OCI-LY7 (cell line): ENCODE measurements at regions not wholly inside any gene's neighbourhood (a gene's known extent, or its start where the extent isn't known, plus 50 kb on each side); places are given as distances from the start of the nearest gene placed in this dataset.

Source experiments
- BruUV-seq: library from RNA; stranded (reverse); fragments of 400-500 nt; replicated peaks from 2 replicates; lab custom pipeline; 2021; lab: Mats Ljungman, UMichigan
- CTCF ChIA-PET: fragments of 300-600 bp; sonication (Branson Sonifier 250); formaldehyde crosslinking; loops from one replicate; lab custom pipeline; 2022; ENCODE audit warnings: antibody characterized with exemption; ENCODE audit not compliant: unreplicated experiment; lab: Charles Lee
- POLR2A ChIA-PET: fragments of 300-600 bp; sonication (Branson Sonifier 250); formaldehyde crosslinking; loops from one replicate; lab custom pipeline; 2022; ENCODE audit warnings: antibody characterized with exemption; lab: Charles Lee
- DNase-seq: peaks from one replicate; pipeline ENCODE4 v3.0.0-alpha.2; 2015; ENCODE audit warnings: low spot score
- H2AFZ ChIP-seq: fragments of 200-600 bp; sonication (generic), shearing (Covaris generic); 2 replicates; pipeline ENCODE4 v1.6.1; 2014; ENCODE audit warnings: mild to moderate bottlenecking, antibody characterized with exemption, low read length, moderate library complexity
- H3K27ac ChIP-seq: fragments of 200-600 bp; sonication (generic); 2 replicates; pipeline ENCODE4 v1.5.1; 2014; ENCODE audit warnings: mixed run types, low read depth, mild to moderate bottlenecking, moderate library complexity, low read length, inconsistent platforms; ENCODE audit not compliant: poor library complexity, severe bottlenecking
- H3K36me3 ChIP-seq: fragments of 200-600 bp; sonication (generic); 2 replicates; pipeline ENCODE4 v1.6.1; 2014; ENCODE audit warnings: mild to moderate bottlenecking, antibody characterized with exemption, low read length, moderate library complexity, mixed read lengths; ENCODE audit not compliant: insufficient read depth
- H3K4me1 ChIP-seq: fragments of 200-600 bp; sonication (generic); 2 replicates; pipeline ENCODE4 v1.5.1; 2014; ENCODE audit warnings: mild to moderate bottlenecking, low read length; ENCODE audit not compliant: insufficient read depth, poor library complexity, severe bottlenecking
- H3K4me2 ChIP-seq: fragments of 200-600 bp; sonication (generic); 2 replicates; pipeline ENCODE4 v1.6.1; 2014; ENCODE audit warnings: mild to moderate bottlenecking, low read length
- H3K4me3 ChIP-seq: fragments of 200-600 bp; sonication (generic); 2 replicates; pipeline ENCODE4 v1.5.1; 2014; ENCODE audit warnings: mild to moderate bottlenecking, low read depth, low read length; ENCODE audit not compliant: poor library complexity, severe bottlenecking
- H3K79me2 ChIP-seq: fragments of 200-600 bp; sonication (generic); 2 replicates; pipeline ENCODE4 v1.6.1; 2016; ENCODE audit warnings: low read depth, mild to moderate bottlenecking, low read length, moderate library complexity, mixed read lengths; ENCODE audit not compliant: insufficient read depth
- H3K9me2 ChIP-seq: fragments of 200-600 bp; sonication (generic); 2 replicates; pipeline ENCODE4 v1.6.1; 2016; ENCODE audit warnings: mild to moderate bottlenecking, low read length, mixed read lengths; ENCODE audit not compliant: insufficient read depth
- H3K9me3 ChIP-seq: fragments of 200-600 bp; sonication (generic); 2 replicates; pipeline ENCODE4 v1.6.1; 2014; ENCODE audit warnings: mild to moderate bottlenecking, mixed run types, low read length, mixed read lengths
- H4K20me1 ChIP-seq: fragments of 200-600 bp; sonication (generic); 2 replicates; pipeline ENCODE4 v1.6.1; 2014; ENCODE audit warnings: mild to moderate bottlenecking, antibody characterized with exemption, low read length, moderate library complexity, mixed read lengths; ENCODE audit not compliant: insufficient read depth
- CTCF ChIP-seq: fragments of 200-600 bp; sonication (generic); conservative IDR thresholded peaks from 2 replicates; pipeline ENCODE4 v1.5.1; 2014; ENCODE audit warnings: mild to moderate bottlenecking, antibody characterized with exemption, low read length, moderate library complexity, mixed read lengths
- EZH2phosphoT487 ChIP-seq: fragments of 200-600 bp; sonication (generic); IDR thresholded peaks from 2 replicates; pipeline ENCODE4 v1.6.1; 2018; ENCODE audit warnings: low read depth, borderline replicate concordance, mild to moderate bottlenecking, mixed run types, antibody characterized with exemption, low read length, moderate library complexity, mixed read lengths
- intact Hi-C: fragments of 100-400 bp; cut with micrococcal nuclease; formaldehyde crosslinking; loops from one replicate; pipeline ENCODE4 v1.10.0; 2022; ENCODE audit not compliant: unreplicated experiment

DNA sequence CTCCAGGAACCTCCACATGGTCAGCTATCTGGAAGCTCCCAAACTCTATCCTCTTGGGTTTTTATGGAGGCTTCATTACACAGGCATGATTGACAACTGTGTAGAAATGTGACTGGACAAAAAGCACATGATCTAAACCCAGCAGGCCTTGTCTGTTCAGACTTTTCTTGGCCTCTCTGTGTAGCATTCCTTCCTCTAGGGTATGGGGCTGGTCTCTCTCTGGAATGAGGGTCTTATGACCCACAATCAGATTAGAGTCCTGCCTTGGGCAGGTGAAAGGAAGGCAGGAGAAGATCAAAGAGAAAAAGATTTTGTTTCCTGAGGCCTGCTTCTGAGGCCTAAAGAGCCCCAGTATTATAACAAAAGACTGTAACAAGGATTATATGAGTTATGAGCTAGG is 162.7 kb downstream of the SP3 start:
- Histone ChIP-seq H3K4me3 (no peak overlapping the region), H3K4me2 (no peak overlapping the region), H4K20me1 (no peaks in the 10 kb centered on the region), H3K4me1 (no peaks in the 10 kb centered on the region), H3K36me3 (no peaks in the 10 kb centered on the region), H3K79me2 (no peaks in the 10 kb centered on the region), H3K9me2 (no peaks in the 10 kb centered on the region), H3K9me3 (no peaks in the 10 kb centered on the region), H2AFZ (no peak overlapping the region), H3K27ac (no peak overlapping the region)
- TF ChIP-seq CTCF, result no peak
- TF ChIP-seq EZH2phosphoT487, result no peak
- POLR2A ChIA-PET, result interaction anchor here (0.8 kb wide), 1 partner anchor 129 kb away, joined by 3 read pairs; no protein-coding TSS in a partner anchor
- no TSS peak for BruUV-seq
- intact Hi-C loops, result no loop called here
- DNase-seq, result no peak
- CTCF ChIA-PET, result no interaction called here

DNA sequence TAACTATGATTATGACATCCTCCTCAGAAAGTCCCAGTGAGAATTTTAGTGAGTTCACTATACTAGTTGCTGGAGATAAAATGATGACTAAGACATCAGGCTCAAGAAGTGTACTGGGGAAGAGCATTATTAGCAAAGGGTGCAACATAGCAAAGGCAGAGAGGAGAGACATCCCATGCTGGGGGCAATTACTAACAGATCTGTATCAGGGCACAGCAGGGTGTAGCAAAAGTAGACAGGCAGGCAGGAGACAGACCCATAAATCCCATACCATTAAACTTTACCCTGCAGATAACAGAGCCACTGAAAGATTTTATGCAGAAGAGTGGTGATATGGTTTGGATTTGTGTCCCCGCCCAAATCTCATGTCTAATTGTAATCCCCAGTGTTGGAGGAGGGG is 161.7 kb downstream of the SP3 start:
- Histone ChIP-seq H3K36me3 (no peaks in the 10 kb centered on the region), H3K9me3 (0 out of 2 replicates have a peak, but pooled peaks cover 2% of the 10 kb centered on the region), H3K27ac (no peak overlapping the region), H3K4me1 (no peaks in the 10 kb centered on the region), H4K20me1 (no peaks in the 10 kb centered on the region), H3K4me2 (no peak overlapping the region), H2AFZ (no peak overlapping the region), H3K79me2 (no peaks in the 10 kb centered on the region), H3K9me2 (no peaks in the 10 kb centered on the region), H3K4me3 (no peak overlapping the region)
- TF ChIP-seq EZH2phosphoT487 (no peak), CTCF (no peak)
- no TSS peak for BruUV-seq
- ChIA-PET CTCF (no interaction called here), POLR2A (no interaction called here)
- no peak for DNase-seq
- intact Hi-C loops, result no loop called here

DNA sequence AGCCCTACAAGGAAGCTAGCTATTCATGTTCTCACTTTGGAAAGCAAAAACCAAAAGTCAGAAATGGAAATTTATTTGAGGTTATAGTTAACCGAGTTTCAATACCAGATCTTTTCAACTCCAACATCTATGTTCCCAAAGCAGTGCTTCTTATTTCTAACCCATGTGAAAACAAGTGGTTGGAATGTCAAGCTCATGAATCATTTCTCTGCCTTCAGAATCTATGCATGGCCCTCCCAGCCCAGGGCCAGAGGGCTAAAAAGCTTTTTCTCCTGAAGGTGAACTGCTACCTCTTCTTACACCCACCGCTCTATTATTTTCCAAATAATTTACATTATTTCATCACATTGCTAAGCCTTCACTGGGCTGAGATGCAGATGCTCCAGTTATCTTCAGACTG is 158.4 kb downstream of the SP3 start:
- Histone ChIP-seq H3K4me3 (no peak overlapping the region), H3K4me1 (no peaks in the 10 kb centered on the region), H3K9me2 (no peaks in the 10 kb centered on the region), H2AFZ (no peak overlapping the region), H3K9me3 (0 out of 2 replicates have a peak, but pooled peaks cover 3% of the 10 kb centered on the region), H3K27ac (no peak overlapping the region), H4K20me1 (no peaks in the 10 kb centered on the region), H3K4me2 (no peak overlapping the region), H3K36me3 (no peaks in the 10 kb centered on the region), H3K79me2 (no peaks in the 10 kb centered on the region)
- POLR2A ChIA-PET, result interaction anchor here (0.6 to 0.7 kb wide), 2 partner anchors 337 to 732 kb away, joined by 3 read pairs; no protein-coding TSS in a partner anchor
- intact Hi-C loops, result no loop called here
- DNase-seq, result no peak
- TF ChIP-seq CTCF (no peak), EZH2phosphoT487 (no peak)
- BruUV-seq, result no TSS peak
- CTCF ChIA-PET, result no interaction called here
